ENCODE measurements at regions not wholly inside any gene's neighbourhood (a gene's known extent, or its start where the extent isn't known, plus 50 kb on each side); places are given as distances from the start of the nearest gene placed in this dataset.

DNA sequence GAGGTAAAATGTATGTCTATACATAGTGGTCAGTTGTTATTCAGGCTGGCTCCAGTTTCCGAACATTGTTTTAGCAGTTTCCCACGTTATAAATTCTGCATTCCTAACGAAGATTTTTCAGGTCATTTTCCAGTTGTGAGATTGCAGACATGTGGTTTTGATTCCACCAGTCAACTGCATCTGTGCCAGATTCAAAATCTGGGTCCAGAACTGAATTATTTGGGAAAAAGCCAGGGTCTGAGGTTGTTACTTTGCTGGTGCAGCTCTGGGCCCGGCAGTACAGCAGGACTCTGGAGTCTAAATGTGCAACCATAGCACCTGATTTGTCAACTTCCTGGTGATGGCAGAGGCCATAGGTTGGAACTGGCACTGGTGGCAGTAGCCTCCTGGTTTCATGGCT is 105.7 kb upstream of the MEGF10 start:
- TF ChIP-seq EZH2 (IDR thresholded peaks at IDR 0.05; ENCODE audit: borderline replicate concordance, low read depth, low read length, poor library complexity, severe bottlenecking), result no peak
- TF ChIP-seq, protein P1, sequence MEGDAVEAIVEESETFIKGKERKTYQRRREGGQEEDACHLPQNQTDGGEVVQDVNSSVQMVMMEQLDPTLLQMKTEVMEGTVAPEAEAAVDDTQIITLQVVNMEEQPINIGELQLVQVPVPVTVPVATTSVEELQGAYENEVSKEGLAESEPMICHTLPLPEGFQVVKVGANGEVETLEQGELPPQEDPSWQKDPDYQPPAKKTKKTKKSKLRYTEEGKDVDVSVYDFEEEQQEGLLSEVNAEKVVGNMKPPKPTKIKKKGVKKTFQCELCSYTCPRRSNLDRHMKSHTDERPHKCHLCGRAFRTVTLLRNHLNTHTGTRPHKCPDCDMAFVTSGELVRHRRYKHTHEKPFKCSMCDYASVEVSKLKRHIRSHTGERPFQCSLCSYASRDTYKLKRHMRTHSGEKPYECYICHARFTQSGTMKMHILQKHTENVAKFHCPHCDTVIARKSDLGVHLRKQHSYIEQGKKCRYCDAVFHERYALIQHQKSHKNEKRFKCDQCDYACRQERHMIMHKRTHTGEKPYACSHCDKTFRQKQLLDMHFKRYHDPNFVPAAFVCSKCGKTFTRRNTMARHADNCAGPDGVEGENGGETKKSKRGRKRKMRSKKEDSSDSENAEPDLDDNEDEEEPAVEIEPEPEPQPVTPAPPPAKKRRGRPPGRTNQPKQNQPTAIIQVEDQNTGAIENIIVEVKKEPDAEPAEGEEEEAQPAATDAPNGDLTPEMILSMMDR (conservative IDR thresholded peaks at IDR 0.05; ENCODE audit: low read depth, low read length), result no peak
- Histone ChIP-seq H3K27ac (ENCODE audit: low read depth, low read length, poor library complexity, severe bottlenecking) (no peak overlapping the region), H3K36me3 (ENCODE audit: insufficient read depth, low read length, poor library complexity, severe bottlenecking) (no peaks in the 10 kb centered on the region), H3K4me1 (ENCODE audit: insufficient read depth, low read length, poor library complexity, severe bottlenecking) (no peaks in the 10 kb centered on the region), H3K4me3 (ENCODE audit: low read depth, low read length, poor library complexity, severe bottlenecking) (no peak overlapping the region), H3K27me3 (replicated peaks; ENCODE audit: insufficient read depth, low read depth, low read length, poor library complexity) (no peaks in the 10 kb centered on the region), H3K9me3 (ENCODE audit: low read depth, low read length, poor library complexity, severe bottlenecking) (no peaks in the 10 kb centered on the region)
- BruUV-seq (replicated peaks), result no TSS peak
- no peak for DNase-seq (ENCODE audit: low spot score)
- ChIA-PET POLR2A (ENCODE audit: low non-redundant PET) (no interaction called here), CTCF (no interaction called here)
- intact Hi-C loops (cut with micrococcal nuclease; ENCODE audit: unreplicated experiment), result no loop called here

DNA sequence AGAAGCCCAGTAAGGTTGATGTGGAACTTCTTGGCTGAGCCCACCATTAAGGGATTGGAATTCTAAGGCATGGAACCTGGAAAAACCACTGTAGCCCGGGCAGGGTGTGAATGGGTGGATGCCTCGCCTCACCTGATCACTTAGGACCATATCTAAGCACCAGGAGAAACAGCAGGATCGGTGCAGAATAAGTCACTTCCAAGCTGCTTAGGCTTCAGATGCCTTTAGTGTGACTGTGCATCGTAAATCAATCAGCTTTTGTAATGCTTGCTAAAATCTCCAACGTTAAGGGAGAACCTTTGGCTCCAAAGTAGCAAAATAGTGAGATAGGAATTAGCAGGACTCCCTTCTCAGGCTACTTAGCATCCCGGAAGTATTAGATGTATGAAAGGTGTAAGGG is 103.9 kb upstream of the MEGF10 start:
- H3K27ac ChIP-seq (ENCODE audit: low read depth, low read length, poor library complexity, severe bottlenecking), result no peak overlapping the region
- H3K9me3 ChIP-seq (ENCODE audit: low read depth, low read length, poor library complexity, severe bottlenecking), result no peaks in the 10 kb centered on the region
- ChIA-PET POLR2A (ENCODE audit: low non-redundant PET) (no interaction called here), CTCF (interaction anchor here (0.6 kb wide), 1 partner anchor 376 kb away, joined by 3 read pairs; no protein-coding TSS in a partner anchor)
- no peak overlapping the region for H3K4me3 ChIP-seq (ENCODE audit: low read depth, low read length, poor library complexity, severe bottlenecking)
- no TSS peak for BruUV-seq (replicated peaks)
- no peaks in the 10 kb centered on the region for H3K4me1 ChIP-seq (ENCODE audit: insufficient read depth, low read length, poor library complexity, severe bottlenecking)
- intact Hi-C loops (cut with micrococcal nuclease; ENCODE audit: unreplicated experiment), result no loop called here
- no peaks in the 10 kb centered on the region for H3K27me3 ChIP-seq (replicated peaks; ENCODE audit: insufficient read depth, low read depth, low read length, poor library complexity)
- DNase-seq (ENCODE audit: low spot score), result peak; percentile 11
- H3K36me3 ChIP-seq (ENCODE audit: insufficient read depth, low read length, poor library complexity, severe bottlenecking), result no peaks in the 10 kb centered on the region
- no peak for TF ChIP-seq EZH2 (IDR thresholded peaks at IDR 0.05; ENCODE audit: borderline replicate concordance, low read depth, low read length, poor library complexity, severe bottlenecking)
- TF ChIP-seq, protein P1 (conservative IDR thresholded peaks at IDR 0.05; ENCODE audit: low read depth, low read length), result no peak

DNA sequence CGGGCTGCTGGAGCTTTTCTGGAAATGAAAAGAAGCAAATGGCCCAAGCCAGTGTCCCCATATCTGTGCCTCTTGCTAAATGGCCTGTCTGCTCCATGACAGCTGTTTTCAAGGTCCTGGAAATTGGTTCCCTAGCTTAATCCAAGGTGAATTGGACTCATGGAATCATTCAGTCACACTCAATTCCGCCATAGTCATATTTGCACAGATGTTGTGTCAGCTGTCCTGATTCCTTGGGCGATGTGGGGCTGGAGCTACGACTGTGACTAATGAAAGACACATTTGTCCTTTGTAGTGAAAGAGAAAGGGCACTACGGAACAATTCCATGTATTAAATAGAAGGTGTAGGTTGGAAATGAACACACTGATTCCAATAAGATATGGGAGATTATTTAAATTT is 102.9 kb upstream of the MEGF10 start:
- Histone ChIP-seq H3K36me3 (ENCODE audit: insufficient read depth, low read length, poor library complexity, severe bottlenecking) (no peaks in the 10 kb centered on the region), H3K4me3 (ENCODE audit: low read depth, low read length, poor library complexity, severe bottlenecking) (no peak overlapping the region), H3K27me3 (replicated peaks; ENCODE audit: insufficient read depth, low read depth, low read length, poor library complexity) (no peaks in the 10 kb centered on the region), H3K4me1 (ENCODE audit: insufficient read depth, low read length, poor library complexity, severe bottlenecking) (no peaks in the 10 kb centered on the region), H3K27ac (ENCODE audit: low read depth, low read length, poor library complexity, severe bottlenecking) (no peak overlapping the region), H3K9me3 (ENCODE audit: low read depth, low read length, poor library complexity, severe bottlenecking) (no peaks in the 10 kb centered on the region)
- no TSS peak for BruUV-seq (replicated peaks)
- no peak for DNase-seq (ENCODE audit: low spot score)
- TF ChIP-seq, protein P1 (conservative IDR thresholded peaks at IDR 0.05; ENCODE audit: low read depth, low read length), result no peak
- TF ChIP-seq EZH2 (IDR thresholded peaks at IDR 0.05; ENCODE audit: borderline replicate concordance, low read depth, low read length, poor library complexity, severe bottlenecking), result no peak
- ChIA-PET POLR2A (ENCODE audit: low non-redundant PET) (no interaction called here), CTCF (no interaction called here)
- intact Hi-C loops (cut with micrococcal nuclease; ENCODE audit: unreplicated experiment), result no loop called here

All from A673 (cell line).